GM10266 (cell line): ENCODE measurements at regions not wholly inside any gene's neighbourhood (a gene's known extent, or its start where the extent isn't known, plus 50 kb on each side); places are given as distances from the start of the nearest gene placed in this dataset.

Source experiments
- DNase-seq: peaks from one replicate; pipeline ENCODE4 v3.0.0; 2012; ENCODE audit errors: extremely low spot score
- CTCF ChIP-seq: IDR thresholded peaks from 2 replicates; pipeline ENCODE4 v1.5.1; 2012; ENCODE audit warnings: mild to moderate bottlenecking, low read depth; ENCODE audit not compliant: control insufficient read depth, insufficient read depth; ENCODE audit errors: missing control alignments

GRCh38 chr3:78066287-78066686 lies 1026.4 kb downstream of the ROBO2 start:
- TF ChIP-seq CTCF, result no peak
- DNase-seq, result no peak

GRCh38 chr3:78070188-78070587 lies 1030.3 kb downstream of the ROBO2 start:
- TF ChIP-seq CTCF, result no peak
- DNase-seq, result no peak

- no peak for DNase-seq
- TF ChIP-seq CTCF, result no peak
Measured at GRCh38 chr3:78076379-78076778, 1036.5 kb downstream of the ROBO2 start.

GRCh38 chr3:78077178-78077577 lies 1037.3 kb downstream of the ROBO2 start:
- no peak for DNase-seq

GRCh38 chr3:78077842-78078241 lies 1037.9 kb downstream of the ROBO2 start:
- TF ChIP-seq CTCF, result no peak

More at GRCh38 chr3:78077178-78077577, 1037.3 kb downstream of the ROBO2 start:
- no peak for TF ChIP-seq CTCF

GRCh38 chr3:78079514-78079913 lies 1039.6 kb downstream of the ROBO2 start:
- no peak for TF ChIP-seq CTCF
- DNase-seq, result no peak

More at GRCh38 chr3:78077842-78078241, 1037.9 kb downstream of the ROBO2 start:
- no peak for DNase-seq

- no peak for TF ChIP-seq CTCF
- DNase-seq, result no peak
Measured at GRCh38 chr3:78086150-78086549, 1046.3 kb downstream of the ROBO2 start.
